HEK293 (cell line): ENCODE measurements at regions not wholly inside any gene's neighbourhood (a gene's known extent, or its start where the extent isn't known, plus 50 kb on each side); places are given as distances from the start of the nearest gene placed in this dataset.

ENCODE experiments used
- CTCF ChIA-PET: fragments of 350-600 bp; formaldehyde crosslinking; extraction: SDS; loops from one replicate; lab custom pipeline; 2021; ENCODE audit warnings: antibody characterized with exemption; lab: Yijun Ruan, JAX
- POLR2A ChIA-PET: fragments of 300-600 bp; formaldehyde crosslinking; extraction: SDS; loops from one replicate; lab custom pipeline; 2020; ENCODE audit warnings: antibody characterized with exemption, inconsistent platforms; lab: Yijun Ruan, JAX
- H3K27ac ChIP-seq: fragments of 200-500 bp; sonication (Bioruptor generic); 2 replicates; pipeline ENCODE4 v1.5.1; 2014; ENCODE audit warnings: low read depth, low read length, control low read depth, inconsistent platforms; ENCODE audit errors: extremely low read depth
- H3K36me3 ChIP-seq, 2 experiments: fragments of 200-500 bp in 1 of 2; sonication (Bioruptor generic) in 1 of 2; 1 replicate in 1 of 2; 2 replicates in 1 of 2; pipeline ENCODE4 v1.5.1; 2014 to 2017; ENCODE audit warnings: inconsistent platforms in 2 of 2, low read length in 2 of 2; ENCODE audit not compliant: control insufficient read depth in 2 of 2, insufficient read depth in 1 of 2
- H3K4me1 ChIP-seq: fragments of 200-500 bp; sonication (Bioruptor generic); 2 replicates; pipeline ENCODE4 v1.5.1; 2014; ENCODE audit warnings: mild to moderate bottlenecking, low read length, inconsistent platforms; ENCODE audit not compliant: control insufficient read depth, insufficient read depth
- H3K4me3 ChIP-seq: 2 replicates; pipeline ENCODE4 v1.5.1; 2011; ENCODE audit warnings: low read depth, mild to moderate bottlenecking, control low read depth, low read length, moderate library complexity
- H3K9me3 ChIP-seq: fragments of 200-500 bp; sonication (Bioruptor generic); 2 replicates; pipeline ENCODE4 v1.5.1; 2014; ENCODE audit warnings: low read depth, low read length, inconsistent platforms; ENCODE audit not compliant: control insufficient read depth, insufficient read depth
- GLIS2 ChIP-seq: fragments of 450-650 bp; formaldehyde crosslinking; IDR thresholded peaks from 2 replicates; pipeline ENCODE4 v1.5.1; 2016; ENCODE audit warnings: missing biosample characterization, missing genetic modification characterization
- PRDM6 ChIP-seq: fragments of 450-650 bp; formaldehyde crosslinking; IDR thresholded peaks from 2 replicates; pipeline ENCODE4 v1.5.1; 2017; ENCODE audit warnings: missing biosample characterization, missing genetic modification characterization
- ZBTB11 ChIP-seq: fragments of 450-650 bp; formaldehyde crosslinking; conservative IDR thresholded peaks from 2 replicates; pipeline ENCODE4 v1.5.1; 2016; ENCODE audit warnings: low read depth, missing biosample characterization, missing genetic modification characterization
- ZBTB17 ChIP-seq: fragments of 450-650 bp; formaldehyde crosslinking; IDR thresholded peaks from 2 replicates; pipeline ENCODE4 v1.5.1; 2016; ENCODE audit warnings: missing biosample characterization, missing genetic modification characterization
- ZBTB20 ChIP-seq: fragments of 450-650 bp; formaldehyde crosslinking; IDR thresholded peaks from 2 replicates; pipeline ENCODE4 v1.5.1; 2016; ENCODE audit warnings: missing biosample characterization, missing genetic modification characterization
- ZBTB26 ChIP-seq: fragments of 450-650 bp; formaldehyde crosslinking; optimal IDR thresholded peaks from 2 replicates; pipeline ENCODE3; 2016; ENCODE audit warnings: missing biosample characterization, mild to moderate bottlenecking, missing genetic modification characterization
- ZNF549 ChIP-seq: fragments of 450-650 bp; IDR thresholded peaks from 2 replicates; pipeline ENCODE4 v1.5.1; 2018; ENCODE audit warnings: missing biosample characterization, missing genetic modification characterization, mild to moderate bottlenecking, inconsistent platforms, moderate library complexity
- ZNF658 ChIP-seq: fragments of 450-650 bp; formaldehyde crosslinking; IDR thresholded peaks from 2 replicates; pipeline ENCODE4; 2016; ENCODE audit warnings: missing biosample characterization, missing genetic modification characterization
- ZNF701 ChIP-seq: fragments of 450-650 bp; formaldehyde crosslinking; IDR thresholded peaks from 2 replicates; pipeline ENCODE4 v1.5.1; 2016; ENCODE audit warnings: missing biosample characterization, missing genetic modification characterization
- ZNF704 ChIP-seq: fragments of 450-650 bp; formaldehyde crosslinking; IDR thresholded peaks from 2 replicates; pipeline ENCODE4 v1.5.1; 2016; ENCODE audit warnings: missing biosample characterization, missing genetic modification characterization
- ZNF777 ChIP-seq: fragments of 450-650 bp; formaldehyde crosslinking; IDR thresholded peaks from 2 replicates; pipeline ENCODE4 v1.5.1; 2017; ENCODE audit warnings: missing biosample characterization, missing genetic modification characterization, borderline replicate concordance
- ZNF785 ChIP-seq: fragments of 450-650 bp; formaldehyde crosslinking; IDR thresholded peaks from 2 replicates; pipeline ENCODE4 v1.5.1; 2016; ENCODE audit warnings: missing biosample characterization, missing genetic modification characterization
- ZSCAN30 ChIP-seq: fragments of 450-650 bp; IDR thresholded peaks from 2 replicates; pipeline ENCODE4 v1.5.1; 2018; ENCODE audit warnings: missing biosample characterization, mild to moderate bottlenecking, missing genetic modification characterization, moderate library complexity
- TF ChIP-seq, protein P1 (sequence below): fragments of 450-650 bp; formaldehyde crosslinking; IDR thresholded peaks from 2 replicates; pipeline ENCODE4 v1.5.1; 2017; ENCODE audit warnings: missing biosample characterization, missing genetic modification characterization

- Histone ChIP-seq H3K9me3 (no peaks in the 10 kb centered on the region), H3K36me3 (no peaks in the 10 kb centered on the region), H3K4me1 (no peaks in the 10 kb centered on the region), H3K27ac (no peak overlapping the region)
- POLR2A ChIA-PET, result no interaction called here
- TF ChIP-seq ZBTB17 (tag by site-specific recombination) (no peak), ZNF701 (tag by site-specific recombination) (no peak), ZSCAN30 (tag by site-specific recombination) (no peak), GLIS2 (tag by site-specific recombination) (no peak), PRDM6 (tag by site-specific recombination) (no peak)
- TF ChIP-seq, all 188 proteins: peak for 0
- no peak overlapping the region for H3K4me3 ChIP-seq
- CTCF ChIA-PET, result interaction anchor here (0.6 kb wide), 1 partner anchor 86 kb away, joined by 3 read pairs; no protein-coding TSS in a partner anchor
Observed at GRCh38 chr4:8747467-8748235, 124.0 kb downstream of the HMX1 start.

GRCh38 chr4:8746523-8747466, 124.8 kb downstream of the HMX1 start:
- H3K27ac ChIP-seq, result no peak overlapping the region
- H3K9me3 ChIP-seq, result no peaks in the 10 kb centered on the region
- CTCF ChIA-PET, result no interaction called here
- TF ChIP-seq ZNF658 (tag by site-specific recombination) (no peak), ZNF704 (tag by site-specific recombination) (no peak), ZNF777 (tag by site-specific recombination) (no peak), ZNF549 (no peak), ZBTB20 (tag by site-specific recombination) (no peak), ZNF785 (tag by site-specific recombination) (no peak), ZBTB11 (tag by site-specific recombination) (no peak), ZBTB26 (tag by site-specific recombination) (peak; percentile 11)
- TF ChIP-seq, protein P1, sequence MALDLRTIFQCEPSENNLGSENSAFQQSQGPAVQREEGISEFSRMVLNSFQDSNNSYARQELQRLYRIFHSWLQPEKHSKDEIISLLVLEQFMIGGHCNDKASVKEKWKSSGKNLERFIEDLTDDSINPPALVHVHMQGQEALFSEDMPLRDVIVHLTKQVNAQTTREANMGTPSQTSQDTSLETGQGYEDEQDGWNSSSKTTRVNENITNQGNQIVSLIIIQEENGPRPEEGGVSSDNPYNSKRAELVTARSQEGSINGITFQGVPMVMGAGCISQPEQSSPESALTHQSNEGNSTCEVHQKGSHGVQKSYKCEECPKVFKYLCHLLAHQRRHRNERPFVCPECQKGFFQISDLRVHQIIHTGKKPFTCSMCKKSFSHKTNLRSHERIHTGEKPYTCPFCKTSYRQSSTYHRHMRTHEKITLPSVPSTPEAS (tag by site-specific recombination), result peak; percentile 94
- H3K4me1 ChIP-seq, result no peaks in the 10 kb centered on the region
- no peak overlapping the region for H3K4me3 ChIP-seq
- H3K36me3 ChIP-seq, result no peaks in the 10 kb centered on the region
- POLR2A ChIA-PET, result no interaction called here
